SK-N-SH (cell line): ENCODE measurements at regions not wholly inside any gene's neighbourhood (a gene's known extent, or its start where the extent isn't known, plus 50 kb on each side); places are given as distances from the start of the nearest gene placed in this dataset.

ENCODE experiments used
- CTCF ChIA-PET: fragments of 300-600, 350-600 bp; formaldehyde crosslinking; extraction: SDS; loops from one replicate; lab custom pipeline; 2021; lab: Yijun Ruan, JAX
- POLR2A ChIA-PET: fragments of 350-600 bp; sonication (Branson Sonifier 250); formaldehyde crosslinking; extraction: SDS; loops from one replicate; lab custom pipeline; 2020; ENCODE audit warnings: antibody characterized with exemption, inconsistent platforms; lab: Yijun Ruan, JAX
- DNase-seq: peaks from one replicate; pipeline ENCODE4 v3.0.0; 2012
- H2AFZ ChIP-seq: fragments of 200-600 bp; sonication (generic); 2 replicates; pipeline ENCODE4 v1.8.1; 2016; ENCODE audit warnings: antibody characterized with exemption, mild to moderate bottlenecking, low read depth
- H3F3A ChIP-seq: fragments of 200-600 bp; sonication (generic); replicated peaks from 2 replicates; pipeline ENCODE3; 2016; ENCODE audit warnings: antibody characterized with exemption, mild to moderate bottlenecking; ENCODE audit not compliant: insufficient read depth
- H3K27ac ChIP-seq, 2 experiments: fragments of 200-500 bp in 1 of 2; fragments of 200-600 bp in 1 of 2; sonication (Bioruptor generic) in 1 of 2; sonication (generic), shearing (Covaris generic) in 1 of 2; 2 replicates each; pipeline versions ENCODE4 v1.5.1 to v1.6.1; 2014 to 2016; ENCODE audit warnings: low read depth in 2 of 2, inconsistent platforms in 1 of 2, low read length in 1 of 2, mild to moderate bottlenecking in 1 of 2, mixed read lengths in 1 of 2
- H3K27me3 ChIP-seq: fragments of 200-600 bp; sonication (generic), shearing (Covaris generic); 2 replicates; pipeline ENCODE4 v1.6.1; 2016; ENCODE audit warnings: mixed run types; ENCODE audit not compliant: insufficient read depth
- H3K36me3 ChIP-seq, 2 experiments: fragments of 200-500 bp in 1 of 2; fragments of 200-600 bp in 1 of 2; sonication (Bioruptor generic) in 1 of 2; sonication (generic) in 1 of 2; replicated peaks in 1 of 2; 2 replicates each; pipeline versions ENCODE3 to v1.5.1; 2014 to 2016; ENCODE audit warnings: low read length in 1 of 2, mild to moderate bottlenecking in 1 of 2; ENCODE audit not compliant: insufficient read depth in 2 of 2, control insufficient read depth in 1 of 2
- H3K4me1 ChIP-seq, 2 experiments: fragments of 200-500 bp in 1 of 2; fragments of 200-600 bp in 1 of 2; sonication (Bioruptor generic) in 1 of 2; sonication (generic), shearing (Covaris generic) in 1 of 2; 2 replicates each; pipeline versions ENCODE4 v1.5.1 to v1.6.1; 2014 to 2016; ENCODE audit warnings: low read depth in 1 of 2, low read length in 1 of 2, mixed run types in 1 of 2; ENCODE audit not compliant: insufficient read depth in 2 of 2, control insufficient read depth in 1 of 2
- H3K4me2 ChIP-seq: fragments of 200-600 bp; sonication (generic), shearing (Covaris generic); 2 replicates; pipeline ENCODE4 v1.6.1; 2017; ENCODE audit warnings: mixed run types
- H3K4me3 ChIP-seq, 2 experiments: fragments of 200-500 bp in 1 of 2; fragments of 200-600 bp in 1 of 2; sonication (Bioruptor generic) in 1 of 2; sonication (generic), shearing (Covaris generic) in 1 of 2; 2 replicates each; pipeline versions ENCODE4 v1.5.1 to v1.8.1; 2014 to 2016; ENCODE audit warnings: low read depth in 2 of 2, inconsistent platforms in 1 of 2, low read length in 1 of 2, mild to moderate bottlenecking in 1 of 2, mixed read lengths in 1 of 2, moderate library complexity in 1 of 2
- H3K79me2 ChIP-seq: fragments of 200-600 bp; sonication (generic); 2 replicates; pipeline ENCODE4 v1.8.1; 2017; ENCODE audit warnings: mild to moderate bottlenecking; ENCODE audit not compliant: insufficient read depth
- H3K9ac ChIP-seq: fragments of 200-600 bp; sonication (generic); 2 replicates; pipeline ENCODE4 v1.6.1; 2017; ENCODE audit warnings: mixed run types
- H3K9me2 ChIP-seq: fragments of 200-600 bp; sonication (generic); 2 replicates; pipeline ENCODE4 v1.6.1; 2017; ENCODE audit warnings: mixed run types
- H3K9me3 ChIP-seq: fragments of 200-600 bp; sonication (generic); 2 replicates; pipeline ENCODE4 v1.6.1; 2017; ENCODE audit warnings: mixed run types, mild to moderate bottlenecking, moderate library complexity
- H4K20me1 ChIP-seq: fragments of 200-600 bp; sonication (generic); 2 replicates; pipeline ENCODE4 v1.6.1; 2017; ENCODE audit warnings: mild to moderate bottlenecking, mixed run types; ENCODE audit not compliant: insufficient read depth
- CHD2 ChIP-seq: fragments of 150-350 bp; IDR thresholded peaks from 2 replicates; pipeline ENCODE4 v1.6.1; 2018; ENCODE audit warnings: low read length; ENCODE audit not compliant: partially characterized antibody
- CTCF ChIP-seq: fragments of 200-600 bp; sonication (generic); IDR thresholded peaks from 2 replicates; pipeline ENCODE4 v1.6.1; 2017; ENCODE audit warnings: antibody characterized with exemption, mild to moderate bottlenecking, moderate library complexity
- ELF1 ChIP-seq: IDR thresholded peaks from 2 replicates; pipeline ENCODE4 v1.4.0; 2012
- EP300 ChIP-seq, 2 experiments: IDR thresholded peaks; 2 replicates each; pipeline versions ENCODE4 v1.4.0 to v1.6.1; 2012; ENCODE audit warnings: borderline replicate concordance in 1 of 2, low read depth in 1 of 2, low read length in 1 of 2
- EZH2phosphoT487 ChIP-seq: fragments of 200-600 bp; sonication (generic); IDR thresholded peaks from 2 replicates; pipeline ENCODE4 v1.6.1; 2017; ENCODE audit warnings: low read depth, mixed run types, mild to moderate bottlenecking, antibody characterized with exemption, moderate library complexity, borderline replicate concordance
- FOSL2 ChIP-seq: IDR thresholded peaks from 2 replicates; pipeline ENCODE4 v1.4.0; 2012; ENCODE audit warnings: low read depth, mild to moderate bottlenecking, moderate library complexity, borderline replicate concordance
- FOXJ3 ChIP-seq: sonication (generic); formaldehyde crosslinking; IDR thresholded peaks from 2 replicates; pipeline ENCODE4 v1.5.1; 2020; ENCODE audit warnings: mild to moderate bottlenecking, missing genetic modification reagents
- FOXM1 ChIP-seq: IDR thresholded peaks from 2 replicates; pipeline ENCODE4 v1.4.0; 2012; ENCODE audit warnings: low read depth, mild to moderate bottlenecking
- GABPA ChIP-seq: IDR thresholded peaks from 2 replicates; pipeline ENCODE4 v1.4.0; 2012; ENCODE audit warnings: low read depth, mild to moderate bottlenecking
- IRF3 ChIP-seq: fragments of 150-350 bp; IDR thresholded peaks from 2 replicates; pipeline ENCODE4 v1.6.1; 2016; ENCODE audit warnings: mild to moderate bottlenecking, low read depth, low read length
- JUND ChIP-seq: IDR thresholded peaks from 2 replicates; pipeline ENCODE4 v1.4.0; 2012
- MAX ChIP-seq: IDR thresholded peaks from 2 replicates; pipeline ENCODE4 v1.4.0; 2012; ENCODE audit warnings: low read depth
- MEF2A ChIP-seq: IDR thresholded peaks from 2 replicates; pipeline ENCODE4 v1.4.0; 2012; ENCODE audit warnings: low read depth, borderline replicate concordance
- NRF1 ChIP-seq: IDR thresholded peaks from 2 replicates; pipeline ENCODE4 v1.6.1; 2012; ENCODE audit warnings: low read depth, mild to moderate bottlenecking, low read length
- PBX3 ChIP-seq: IDR thresholded peaks from 2 replicates; pipeline ENCODE4; 2012
- RAD21 ChIP-seq: IDR thresholded peaks from 2 replicates; pipeline ENCODE4 v1.6.1; 2012; ENCODE audit warnings: mild to moderate bottlenecking, low read length
- RCOR1 ChIP-seq: fragments of 150-350 bp; IDR thresholded peaks from 2 replicates; pipeline ENCODE4 v1.6.1; 2017; ENCODE audit warnings: antibody characterized with exemption, low read length
- RFX5 ChIP-seq: IDR thresholded peaks from 2 replicates; pipeline ENCODE4 v1.6.1; 2012; ENCODE audit warnings: mild to moderate bottlenecking, improper control_type of control experiment, low read length
- RXRA ChIP-seq: IDR thresholded peaks from 2 replicates; pipeline ENCODE4 v1.4.0; 2012; ENCODE audit warnings: low read depth, mild to moderate bottlenecking, borderline replicate concordance
- SMC3 ChIP-seq: IDR thresholded peaks from 2 replicates; pipeline ENCODE4 v1.6.1; 2012; ENCODE audit warnings: low read depth, low read length, improper control_type of control experiment
- TAF1 ChIP-seq: IDR thresholded peaks from 2 replicates; pipeline ENCODE4 v1.6.1; 2012; ENCODE audit warnings: low read depth, mild to moderate bottlenecking, low read length, moderate library complexity, borderline replicate concordance
- TCF12 ChIP-seq: IDR thresholded peaks from 2 replicates; pipeline ENCODE4 v1.4.0; 2012
- TEAD4 ChIP-seq: IDR thresholded peaks from 2 replicates; pipeline ENCODE4 v1.4.0; 2012; ENCODE audit warnings: mild to moderate bottlenecking, borderline replicate concordance; ENCODE audit not compliant: insufficient read depth
- USF1 ChIP-seq: IDR thresholded peaks from 2 replicates; pipeline ENCODE4 v1.4.0; 2012; ENCODE audit warnings: low read depth, borderline replicate concordance
- USF2 ChIP-seq: fragments of 150-350 bp; IDR thresholded peaks from 2 replicates; pipeline ENCODE4 v1.6.1; 2017; ENCODE audit warnings: antibody characterized with exemption, low read length, low read depth, borderline replicate concordance
- WGBS: methylation state at CpG from one replicate; pipeline ENCODE4 v1.1.6; 2017; ENCODE audit warnings: low lambda C conversion rate; 5-methylcytosine and 5-hydroxymethylcytosine counted together

GRCh38 chr2:15868186-15868585 lies 72.2 kb upstream of the MYCN start:
- no peak overlapping the region for H3K4me3 ChIP-seq
- CTCF ChIA-PET, result no interaction called here
- WGBS, result 20% methylated on average over 1 of the region's 1 CpG
- H3K4me2 ChIP-seq, result no peak overlapping the region
- DNase-seq, result no peak
- no peaks in the 10 kb centered on the region for H3K79me2 ChIP-seq
- H3K4me1 ChIP-seq, result no peaks in the 10 kb centered on the region; a peak in 1 of 4 replicates
- H3K9me3 ChIP-seq, result peaks cover 6% of the 10 kb centered on the region; the same call in 1 of the 2 replicates
- TF ChIP-seq TAF1 (no peak), TCF12 (no peak), RFX5 (no peak), EZH2phosphoT487 (no peak), FOXJ3 (CRISPR knock-in tag) (no peak), USF1 (no peak), PBX3 (no peak), USF2 (no peak)
- TF ChIP-seq, all 33 proteins: peak for 0
- POLR2A ChIA-PET, result no interaction called here
- Histone ChIP-seq H4K20me1 (no peaks in the 10 kb centered on the region), H3F3A (no peaks in the 10 kb centered on the region), H3K9me2 (no peaks in the 10 kb centered on the region), H3K9ac (no peak overlapping the region), H3K27ac (no peak overlapping the region), H3K27me3 (no peaks in the 10 kb centered on the region), H2AFZ (no peak overlapping the region), H3K36me3 (no peaks in the 10 kb centered on the region)

GRCh38 chr2:15868704-15869103 lies 71.6 kb upstream of the MYCN start:
- 9% methylated on average over 2 of the region's 2 CpGs for WGBS
- H3K4me3 ChIP-seq, result no peak overlapping the region
- no peak for DNase-seq
- CTCF ChIA-PET, result no interaction called here
- TF ChIP-seq ELF1 (no peak), RCOR1 (no peak), MEF2A (no peak), FOXM1 (no peak), CTCF (no peak), SMC3 (no peak), CHD2 (no peak), NRF1 (no peak), TEAD4 (no peak), GABPA (no peak), RXRA (no peak), FOXJ3 (CRISPR knock-in tag) (no peak), JUND (no peak), EP300 (IDR thresholded peaks at IDR 0.05; ENCODE audit: borderline replicate concordance in 1 of 2, low read depth in 1 of 2, low read length in 1 of 2) (no peak), EZH2phosphoT487 (no peak), TCF12 (no peak), IRF3 (no peak), RAD21 (no peak), MAX (no peak), FOSL2 (no peak)
- TF ChIP-seq, all 33 proteins: peak for 0
- H3K79me2 ChIP-seq, result no peaks in the 10 kb centered on the region
- no peaks in the 10 kb centered on the region for H3K27me3 ChIP-seq
- H3F3A ChIP-seq, result no peaks in the 10 kb centered on the region
- H3K9me3 ChIP-seq, result peaks cover 1% of the 10 kb centered on the region; the same call in 1 of the 2 replicates
- no peak overlapping the region for H2AFZ ChIP-seq
- H3K9ac ChIP-seq, result no peak overlapping the region
- no peak overlapping the region for H3K4me2 ChIP-seq
- no peaks in the 10 kb centered on the region; a peak in 1 of 4 replicates for H3K4me1 ChIP-seq
- no peaks in the 10 kb centered on the region for H4K20me1 ChIP-seq
- H3K9me2 ChIP-seq, result no peaks in the 10 kb centered on the region
- POLR2A ChIA-PET, result no interaction called here
- H3K36me3 ChIP-seq, result no peaks in the 10 kb centered on the region
- H3K27ac ChIP-seq, result no peak overlapping the region
